Neural cell (in vitro differentiated cells): ENCODE measurements at regions not wholly inside any gene's neighbourhood (a gene's known extent, or its start where the extent isn't known, plus 50 kb on each side); places are given as distances from the start of the nearest gene placed in this dataset.

Experiments used
- H2AFZ ChIP-seq: fragments of 200-600, 300-800 bp; sonication (generic), shearing (Covaris generic); 2 replicates; pipeline ENCODE4 v1.6.0; 2014; ENCODE audit warnings: low read depth, mild to moderate bottlenecking, antibody characterized with exemption, low read length, moderate library complexity
- H3F3A ChIP-seq: fragments of 200-600 bp; shearing (Covaris generic); 2 replicates; pipeline ENCODE4 v1.6.1; 2016; ENCODE audit warnings: mild to moderate bottlenecking, moderate library complexity, mixed read lengths, antibody characterized with exemption, low read length; ENCODE audit not compliant: insufficient read depth, poor library complexity, severe bottlenecking
- H3K27ac ChIP-seq: fragments of 200-600, 300-800 bp; sonication (generic), shearing (Covaris generic); 2 replicates; pipeline ENCODE4 v1.5.1; 2014; ENCODE audit warnings: mild to moderate bottlenecking, low read length, moderate library complexity
- H3K27me3 ChIP-seq: fragments of 300-800, 200-600 bp; sonication (generic), shearing (Covaris generic); 2 replicates; pipeline ENCODE4 v1.6.0; 2014; ENCODE audit warnings: mild to moderate bottlenecking, low read depth, low read length, moderate library complexity; ENCODE audit not compliant: insufficient read depth
- H3K36me3 ChIP-seq: fragments of 300-800, 200-600 bp; sonication (generic), shearing (Covaris generic); 2 replicates; pipeline ENCODE4 v1.5.1; 2014; ENCODE audit warnings: mild to moderate bottlenecking, antibody characterized with exemption, low read length, moderate library complexity; ENCODE audit not compliant: insufficient read depth
- H3K4me2 ChIP-seq: fragments of 300-800, 200-600 bp; sonication (generic), shearing (Covaris generic); 2 replicates; pipeline ENCODE4 v1.6.0; 2014; ENCODE audit warnings: mild to moderate bottlenecking, low read length
- H3K4me3 ChIP-seq: fragments of 300-800, 200-600 bp; sonication (generic), shearing (Covaris generic); 2 replicates; pipeline ENCODE4 v1.5.1; 2014; ENCODE audit warnings: mild to moderate bottlenecking, low read length, moderate library complexity
- H3K79me2 ChIP-seq: fragments of 200-600 bp; shearing (Covaris generic); replicated peaks from 2 replicates; pipeline ENCODE4 v1.6.0; 2014; ENCODE audit warnings: mild to moderate bottlenecking, low read length, moderate library complexity; ENCODE audit not compliant: insufficient read depth
- H3K9ac ChIP-seq: fragments of 300-800, 200-600 bp; sonication (generic), shearing (Covaris generic); 2 replicates; pipeline ENCODE4 v1.6.1; 2016; ENCODE audit warnings: mild to moderate bottlenecking, low read length, mixed read lengths
- H3K9me2 ChIP-seq: fragments of 200-600 bp; shearing (Covaris generic); 2 replicates; pipeline ENCODE4 v1.6.1; 2016; ENCODE audit warnings: mild to moderate bottlenecking, low read length, mixed read lengths; ENCODE audit not compliant: insufficient read depth
- H3K9me3 ChIP-seq: fragments of 200-600, 300-800 bp; sonication (generic), shearing (Covaris generic); 2 replicates; pipeline ENCODE4 v1.6.1; 2016; ENCODE audit warnings: mild to moderate bottlenecking, mixed run types, low read length, moderate library complexity, mixed read lengths
- H4K20me1 ChIP-seq: fragments of 200-600 bp; shearing (Covaris generic); 2 replicates; pipeline ENCODE4 v1.6.1; 2016; ENCODE audit warnings: mild to moderate bottlenecking, mixed run types; ENCODE audit not compliant: insufficient read depth
- EP300 ChIP-seq: fragments of 450-650 bp; conservative IDR thresholded peaks from 2 replicates; pipeline ENCODE4 v1.6.1; 2014; ENCODE audit warnings: antibody characterized with exemption, mild to moderate bottlenecking, moderate library complexity; ENCODE audit not compliant: poor library complexity, severe bottlenecking
- EZH2 ChIP-seq: fragments of 200-600, 300-800 bp; shearing (Covaris generic), sonication (generic); IDR thresholded peaks from 2 replicates; pipeline ENCODE4 v1.6.1; 2014; ENCODE audit warnings: antibody characterized with exemption, low read length, borderline replicate concordance, mild to moderate bottlenecking; ENCODE audit not compliant: insufficient read depth, poor library complexity, severe bottlenecking
- MXI1 ChIP-seq: fragments of 450-650 bp; conservative IDR thresholded peaks from 2 replicates; pipeline ENCODE4 v1.6.1; 2014; ENCODE audit warnings: antibody characterized with exemption, mild to moderate bottlenecking; ENCODE audit not compliant: poor library complexity, severe bottlenecking
- POLR2AphosphoS5 ChIP-seq: IDR thresholded peaks from 2 replicates; pipeline ENCODE4 v1.6.1; 2012
- RAD21 ChIP-seq: fragments of 450-650 bp; conservative IDR thresholded peaks from 2 replicates; pipeline ENCODE4 v1.6.1; 2014; ENCODE audit warnings: antibody characterized with exemption, mild to moderate bottlenecking, moderate library complexity
- SMC3 ChIP-seq: fragments of 450-650 bp; conservative IDR thresholded peaks from 2 replicates; pipeline ENCODE4 v1.6.1; 2014; ENCODE audit warnings: antibody characterized with exemption, mild to moderate bottlenecking, moderate library complexity; ENCODE audit not compliant: poor library complexity
- TAF1 ChIP-seq: IDR thresholded peaks from 2 replicates; pipeline ENCODE4 v1.6.1; 2012; ENCODE audit warnings: low read depth
- TF ChIP-seq, protein P1 (sequence below): fragments of 450-650 bp; IDR thresholded peaks from 2 replicates; pipeline ENCODE4 v1.5.1; 2014; ENCODE audit warnings: antibody characterized with exemption, mild to moderate bottlenecking, moderate library complexity; ENCODE audit not compliant: poor library complexity, severe bottlenecking
- TF ChIP-seq, protein P2 (sequence below): IDR thresholded peaks from 2 replicates; pipeline ENCODE4 v1.6.1; 2012; ENCODE audit warnings: borderline replicate concordance

DNA sequence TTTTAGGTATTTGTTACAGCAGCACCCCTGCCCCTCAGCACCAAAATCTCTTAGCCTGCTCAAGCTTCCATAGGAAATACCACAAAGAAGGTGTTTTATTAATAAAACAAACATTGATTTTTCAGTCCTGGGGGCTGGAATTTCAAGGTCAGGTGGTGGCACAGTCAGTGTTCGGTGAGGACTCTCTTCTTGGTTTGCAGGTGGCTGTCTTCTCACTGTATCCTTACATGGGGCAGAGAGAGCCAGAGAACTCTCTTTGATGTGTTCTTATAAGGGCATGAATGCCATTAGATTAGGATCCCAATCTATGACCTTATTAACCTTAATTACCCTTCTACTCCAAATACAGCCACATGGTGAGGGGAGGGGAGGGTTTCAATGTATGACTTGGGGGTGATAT lies 112.3 kb upstream of the PFKP start:
- no peak overlapping the region for H2AFZ ChIP-seq
- H3K36me3 ChIP-seq = no peaks in the 10 kb centered on the region
- no peak overlapping the region for H3K4me2 ChIP-seq
- no peaks in the 10 kb centered on the region for H3K9me3 ChIP-seq
- no peaks in the 10 kb centered on the region for H3K9me2 ChIP-seq
- H3K27ac ChIP-seq = no peak overlapping the region
- no peaks in the 10 kb centered on the region for H4K20me1 ChIP-seq
- TF ChIP-seq TAF1 = no peak
- TF ChIP-seq, protein P1, sequence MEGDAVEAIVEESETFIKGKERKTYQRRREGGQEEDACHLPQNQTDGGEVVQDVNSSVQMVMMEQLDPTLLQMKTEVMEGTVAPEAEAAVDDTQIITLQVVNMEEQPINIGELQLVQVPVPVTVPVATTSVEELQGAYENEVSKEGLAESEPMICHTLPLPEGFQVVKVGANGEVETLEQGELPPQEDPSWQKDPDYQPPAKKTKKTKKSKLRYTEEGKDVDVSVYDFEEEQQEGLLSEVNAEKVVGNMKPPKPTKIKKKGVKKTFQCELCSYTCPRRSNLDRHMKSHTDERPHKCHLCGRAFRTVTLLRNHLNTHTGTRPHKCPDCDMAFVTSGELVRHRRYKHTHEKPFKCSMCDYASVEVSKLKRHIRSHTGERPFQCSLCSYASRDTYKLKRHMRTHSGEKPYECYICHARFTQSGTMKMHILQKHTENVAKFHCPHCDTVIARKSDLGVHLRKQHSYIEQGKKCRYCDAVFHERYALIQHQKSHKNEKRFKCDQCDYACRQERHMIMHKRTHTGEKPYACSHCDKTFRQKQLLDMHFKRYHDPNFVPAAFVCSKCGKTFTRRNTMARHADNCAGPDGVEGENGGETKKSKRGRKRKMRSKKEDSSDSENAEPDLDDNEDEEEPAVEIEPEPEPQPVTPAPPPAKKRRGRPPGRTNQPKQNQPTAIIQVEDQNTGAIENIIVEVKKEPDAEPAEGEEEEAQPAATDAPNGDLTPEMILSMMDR = no peak
- TF ChIP-seq EZH2 = no peak
- TF ChIP-seq, protein P2, sequence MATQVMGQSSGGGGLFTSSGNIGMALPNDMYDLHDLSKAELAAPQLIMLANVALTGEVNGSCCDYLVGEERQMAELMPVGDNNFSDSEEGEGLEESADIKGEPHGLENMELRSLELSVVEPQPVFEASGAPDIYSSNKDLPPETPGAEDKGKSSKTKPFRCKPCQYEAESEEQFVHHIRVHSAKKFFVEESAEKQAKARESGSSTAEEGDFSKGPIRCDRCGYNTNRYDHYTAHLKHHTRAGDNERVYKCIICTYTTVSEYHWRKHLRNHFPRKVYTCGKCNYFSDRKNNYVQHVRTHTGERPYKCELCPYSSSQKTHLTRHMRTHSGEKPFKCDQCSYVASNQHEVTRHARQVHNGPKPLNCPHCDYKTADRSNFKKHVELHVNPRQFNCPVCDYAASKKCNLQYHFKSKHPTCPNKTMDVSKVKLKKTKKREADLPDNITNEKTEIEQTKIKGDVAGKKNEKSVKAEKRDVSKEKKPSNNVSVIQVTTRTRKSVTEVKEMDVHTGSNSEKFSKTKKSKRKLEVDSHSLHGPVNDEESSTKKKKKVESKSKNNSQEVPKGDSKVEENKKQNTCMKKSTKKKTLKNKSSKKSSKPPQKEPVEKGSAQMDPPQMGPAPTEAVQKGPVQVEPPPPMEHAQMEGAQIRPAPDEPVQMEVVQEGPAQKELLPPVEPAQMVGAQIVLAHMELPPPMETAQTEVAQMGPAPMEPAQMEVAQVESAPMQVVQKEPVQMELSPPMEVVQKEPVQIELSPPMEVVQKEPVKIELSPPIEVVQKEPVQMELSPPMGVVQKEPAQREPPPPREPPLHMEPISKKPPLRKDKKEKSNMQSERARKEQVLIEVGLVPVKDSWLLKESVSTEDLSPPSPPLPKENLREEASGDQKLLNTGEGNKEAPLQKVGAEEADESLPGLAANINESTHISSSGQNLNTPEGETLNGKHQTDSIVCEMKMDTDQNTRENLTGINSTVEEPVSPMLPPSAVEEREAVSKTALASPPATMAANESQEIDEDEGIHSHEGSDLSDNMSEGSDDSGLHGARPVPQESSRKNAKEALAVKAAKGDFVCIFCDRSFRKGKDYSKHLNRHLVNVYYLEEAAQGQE = no peak
- TF ChIP-seq RAD21 = no peak
- TF ChIP-seq SMC3 = no peak
- no peak for TF ChIP-seq POLR2AphosphoS5
- no peak for TF ChIP-seq EP300
- H3K27me3 ChIP-seq = no peaks in the 10 kb centered on the region
- H3K79me2 ChIP-seq = no peaks in the 10 kb centered on the region
- no peak overlapping the region for H3K9ac ChIP-seq
- H3K4me3 ChIP-seq = no peak overlapping the region
- H3F3A ChIP-seq = peaks cover 4% of the 10 kb centered on the region

DNA sequence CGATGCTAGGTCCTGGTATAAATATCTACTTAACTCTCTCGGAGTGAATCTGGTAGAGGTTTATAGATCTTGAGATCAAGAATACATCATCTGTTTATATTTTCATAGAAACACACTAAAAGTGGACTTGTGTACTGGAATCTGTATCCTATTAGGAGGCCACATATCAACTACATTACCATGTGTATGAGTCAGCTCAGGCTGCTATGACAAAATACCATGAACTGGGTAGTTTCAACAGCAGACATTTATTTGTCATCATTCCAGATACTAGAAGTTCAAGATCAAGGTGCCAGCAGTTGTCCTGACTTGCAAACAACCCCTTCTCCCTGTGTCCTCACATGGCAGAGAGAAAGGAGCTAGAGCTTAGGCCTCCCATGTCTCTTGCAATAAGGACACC lies 113.9 kb upstream of the PFKP start:
- no peaks in the 10 kb centered on the region for H3K79me2 ChIP-seq
- no peak overlapping the region for H2AFZ ChIP-seq
- H3K4me3 ChIP-seq = no peak overlapping the region
- H3K4me2 ChIP-seq = no peak overlapping the region
- no peaks in the 10 kb centered on the region for H3K27me3 ChIP-seq
- no peak overlapping the region for H3K27ac ChIP-seq
- no peaks in the 10 kb centered on the region for H3K9me2 ChIP-seq
- TF ChIP-seq MXI1 = no peak
- no peak for TF ChIP-seq POLR2AphosphoS5
- no peak for TF ChIP-seq TAF1
- no peak for TF ChIP-seq EP300
- TF ChIP-seq, protein P2 = no peak
- no peak for TF ChIP-seq EZH2
- no peak for TF ChIP-seq RAD21
- TF ChIP-seq, protein P1 = no peak
- no peak for TF ChIP-seq SMC3
- H3K9ac ChIP-seq = no peak overlapping the region
- H3K9me3 ChIP-seq = no peaks in the 10 kb centered on the region
- peaks cover 4% of the 10 kb centered on the region for H3F3A ChIP-seq
- H4K20me1 ChIP-seq = no peaks in the 10 kb centered on the region
- H3K36me3 ChIP-seq = no peaks in the 10 kb centered on the region
